H1 (cell line): ENCODE measurements at regions not wholly inside any gene's neighbourhood (a gene's known extent, or its start where the extent isn't known, plus 50 kb on each side); places are given as distances from the start of the nearest gene placed in this dataset.

ENCODE experiments used
- BRCA1 ChIP-seq: IDR thresholded peaks from 2 replicates; pipeline ENCODE4 v1.6.1; 2012; ENCODE audit warnings: low read depth, low read length, improper control_type of control experiment
- HDAC6 ChIP-seq: IDR thresholded peaks from one replicate; pipeline ENCODE4 v1.7.1; 2012; ENCODE audit warnings: low read depth, mild to moderate bottlenecking, inconsistent platforms, low read length, moderate library complexity
- POLR2AphosphoS5 ChIP-seq: IDR thresholded peaks from 2 replicates; pipeline ENCODE4 v1.6.1; 2011; ENCODE audit warnings: low read depth, low read length
- RFX5 ChIP-seq: IDR thresholded peaks from 2 replicates; pipeline ENCODE4 v1.6.1; 2011; ENCODE audit warnings: low read depth, low read length, improper control_type of control experiment, borderline replicate concordance
- SUZ12 ChIP-seq: fragments of 200-600 bp; sonication (generic); IDR thresholded peaks from 2 replicates; pipeline ENCODE4 v1.6.1; 2012; ENCODE audit warnings: mild to moderate bottlenecking, inconsistent platforms, low read length, moderate library complexity, mixed read lengths
- TF ChIP-seq, protein P1 (sequence below), 3 experiments: IDR thresholded peaks; 1 replicate in 2 of 3; 2 replicates in 1 of 3; pipeline versions ENCODE4 v1.5.1 to v1.6.1; 2011; ENCODE audit warnings: low read length in 3 of 3, mild to moderate bottlenecking in 3 of 3, inconsistent platforms in 2 of 3, low read depth in 1 of 3, moderate library complexity in 1 of 3; ENCODE audit not compliant: insufficient read depth in 1 of 3; ENCODE audit errors: control extremely low read depth in 1 of 3

DNA sequence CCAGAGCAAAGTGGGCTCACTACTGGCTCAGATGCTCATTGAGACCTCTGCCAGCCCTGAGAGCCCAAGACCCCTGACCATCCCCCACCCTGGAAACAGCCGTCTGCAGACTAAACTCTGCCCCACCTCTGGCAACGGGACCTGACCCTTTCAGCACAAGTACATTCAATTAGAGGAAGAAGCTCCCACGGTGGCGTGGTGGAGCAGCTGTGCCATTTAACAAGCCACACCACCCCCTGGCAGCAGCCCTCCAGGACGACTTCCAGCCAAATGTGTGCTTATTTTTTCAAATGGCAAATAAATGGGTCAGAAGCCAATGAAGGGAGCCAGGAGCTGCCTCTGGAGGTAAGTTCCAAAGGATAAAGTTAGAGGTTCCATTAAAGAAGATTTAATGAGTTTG is 226.7 kb downstream of the NPHP4 start:
- TF ChIP-seq, protein P1, sequence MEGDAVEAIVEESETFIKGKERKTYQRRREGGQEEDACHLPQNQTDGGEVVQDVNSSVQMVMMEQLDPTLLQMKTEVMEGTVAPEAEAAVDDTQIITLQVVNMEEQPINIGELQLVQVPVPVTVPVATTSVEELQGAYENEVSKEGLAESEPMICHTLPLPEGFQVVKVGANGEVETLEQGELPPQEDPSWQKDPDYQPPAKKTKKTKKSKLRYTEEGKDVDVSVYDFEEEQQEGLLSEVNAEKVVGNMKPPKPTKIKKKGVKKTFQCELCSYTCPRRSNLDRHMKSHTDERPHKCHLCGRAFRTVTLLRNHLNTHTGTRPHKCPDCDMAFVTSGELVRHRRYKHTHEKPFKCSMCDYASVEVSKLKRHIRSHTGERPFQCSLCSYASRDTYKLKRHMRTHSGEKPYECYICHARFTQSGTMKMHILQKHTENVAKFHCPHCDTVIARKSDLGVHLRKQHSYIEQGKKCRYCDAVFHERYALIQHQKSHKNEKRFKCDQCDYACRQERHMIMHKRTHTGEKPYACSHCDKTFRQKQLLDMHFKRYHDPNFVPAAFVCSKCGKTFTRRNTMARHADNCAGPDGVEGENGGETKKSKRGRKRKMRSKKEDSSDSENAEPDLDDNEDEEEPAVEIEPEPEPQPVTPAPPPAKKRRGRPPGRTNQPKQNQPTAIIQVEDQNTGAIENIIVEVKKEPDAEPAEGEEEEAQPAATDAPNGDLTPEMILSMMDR (IDR thresholded peaks at IDR 0.05; ENCODE audit: control extremely low read depth in 1 of 3, insufficient read depth in 1 of 3, low read depth in 1 of 3, low read length in 3 of 3), result no peak
- no peak for TF ChIP-seq SUZ12
- no peak for TF ChIP-seq RFX5
- TF ChIP-seq BRCA1, result no peak
- no peak for TF ChIP-seq POLR2AphosphoS5
- TF ChIP-seq HDAC6, result no peak
